A549 (cell line): ENCODE measurements at regions not wholly inside any gene's neighbourhood (a gene's known extent, or its start where the extent isn't known, plus 50 kb on each side); places are given as distances from the start of the nearest gene placed in this dataset.

Experiments used
- ATAC-seq, 2 experiments: fragments of 200-7000 bp in 1 of 2; fragments of >200 bp in 1 of 2; cut with Nextera tagmentation in 1 of 2; cut with Tn5 transposase in 1 of 2; 3 replicates each; pipeline versions ENCODE4 v1.8.0 to v1.9.1; 2018 to 2020; ENCODE audit warnings: mild to moderate bottlenecking in 1 of 2, moderate library complexity in 1 of 2
- CTCF ChIA-PET: fragments of 300-600 bp; sonication (Branson Sonifier 250); formaldehyde crosslinking; extraction: SDS; loops from one replicate; lab custom pipeline; 2021; ENCODE audit warnings: antibody characterized with exemption, inconsistent platforms; lab: Yijun Ruan, JAX
- POLR2A ChIA-PET: fragments of 350-600 bp; formaldehyde crosslinking; extraction: SDS; loops from one replicate; lab custom pipeline; 2021; ENCODE audit warnings: antibody characterized with exemption, inconsistent platforms; lab: Yijun Ruan, JAX
- DNase-seq, 2 experiments: peaks; one replicate each; pipeline versions ENCODE4 v3.0.0 to v3.0.0-alpha.2; 2011 to 2016; ENCODE audit warnings: low read depth in 1 of 2, low spot score in 1 of 2
- FAIRE-seq: peaks from 2 replicates; lab custom pipeline; 2011; peaks lifted over from hg19 to GRCh38; lab: Jason Lieb, UNC
- H3K27ac ChIP-seq, 2 experiments: fragments of >200 bp; sonication (Bioruptor Twin); formaldehyde crosslinking; 3 replicates each; pipeline ENCODE4 v1.5.1; 2016 to 2017
- H3K4me1 ChIP-seq: fragments of >200 bp; sonication (Bioruptor Twin); formaldehyde crosslinking; 3 replicates; pipeline ENCODE4 v1.6.1; 2016
- H3K4me2 ChIP-seq: fragments of >200 bp; sonication (Bioruptor Twin); formaldehyde crosslinking; 3 replicates; pipeline ENCODE4 v1.6.1; 2016
- H3K4me3 ChIP-seq: fragments of >200 bp; sonication (Bioruptor Twin); formaldehyde crosslinking; 3 replicates; pipeline ENCODE4 v1.5.1; 2016
- H3K9me3 ChIP-seq: fragments of >200 bp; sonication (Bioruptor Twin); formaldehyde crosslinking; 3 replicates; pipeline ENCODE4 v1.6.1; 2016
- ATOH8 ChIP-seq: fragments of 250-450 bp; sonication (Bioruptor Pico); IDR thresholded peaks from 2 replicates; pipeline ENCODE4 v1.5.0; 2020; ENCODE audit warnings: low read depth, mild to moderate bottlenecking, moderate library complexity
- BCL3 ChIP-seq: fragments of >200 bp; sonication (Bioruptor Twin); formaldehyde crosslinking; IDR thresholded peaks from 3 replicates; pipeline ENCODE4 v1.6.1; 2016
- CEBPB ChIP-seq, 2 experiments: fragments of >200 bp in 1 of 2; sonication (Bioruptor Twin) in 1 of 2; formaldehyde crosslinking in 1 of 2; IDR thresholded peaks; 2 replicates each; pipeline ENCODE4 v1.6.1; 2012 to 2016
- CHD4 ChIP-seq: fragments of 200-600 bp; sonication (generic); IDR thresholded peaks from 2 replicates; pipeline ENCODE4 v1.6.1; 2016; ENCODE audit warnings: antibody characterized with exemption, mild to moderate bottlenecking, borderline replicate concordance
- ELK1 ChIP-seq: fragments of 150-350 bp; IDR thresholded peaks from 2 replicates; pipeline ENCODE4 v1.6.1; 2014; ENCODE audit warnings: low read depth, mild to moderate bottlenecking, low read length
- FOSB ChIP-seq: fragments of 250-450 bp; sonication (Bioruptor Pico); IDR thresholded peaks from 2 replicates; pipeline ENCODE4 v1.5.0; 2020; ENCODE audit warnings: mild to moderate bottlenecking, moderate library complexity
- HOXB13 ChIP-seq: fragments of 250-450 bp; sonication (Bioruptor Pico); IDR thresholded peaks from 2 replicates; pipeline ENCODE4 v1.5.0; 2020; ENCODE audit warnings: low read depth, mild to moderate bottlenecking, moderate library complexity
- HOXB5 ChIP-seq: fragments of 250-450 bp; sonication (Bioruptor Pico); IDR thresholded peaks from 2 replicates; pipeline ENCODE4 v1.5.0; 2020; ENCODE audit warnings: mild to moderate bottlenecking, moderate library complexity
- JUNB ChIP-seq: fragments of >200 bp; sonication (Bioruptor Twin); formaldehyde crosslinking; IDR thresholded peaks from 2 replicates; pipeline ENCODE4 v1.6.1; 2016
- MAFK ChIP-seq: fragments of 450-650 bp; IDR thresholded peaks from 2 replicates; pipeline ENCODE4 v1.6.1; 2014; ENCODE audit not compliant: partially characterized antibody
- MYC ChIP-seq: IDR thresholded peaks from 2 replicates; pipeline ENCODE4 v1.6.1; 2012; ENCODE audit warnings: mild to moderate bottlenecking, inconsistent platforms, low read length, improper control_type of control experiment, borderline replicate concordance
- NFE2L2 ChIP-seq: fragments of 150-350 bp; conservative IDR thresholded peaks from 2 replicates; pipeline ENCODE4 v1.6.1; 2014; ENCODE audit warnings: low read length
- NPAS2 ChIP-seq: fragments of 250-450 bp; sonication (Bioruptor Pico); IDR thresholded peaks from 2 replicates; pipeline ENCODE4 v1.8.0; 2022; ENCODE audit warnings: mild to moderate bottlenecking, moderate library complexity, borderline replicate concordance
- NR3C1 ChIP-seq: fragments of >200 bp; sonication (Bioruptor Twin); formaldehyde crosslinking; IDR thresholded peaks from 3 replicates; pipeline ENCODE4 v1.6.1; 2017
- POLR2AphosphoS2 ChIP-seq: conservative IDR thresholded peaks from 2 replicates; pipeline ENCODE4 v1.6.1; 2012; ENCODE audit warnings: low read length, improper control_type of control experiment, inconsistent platforms
- RAD21 ChIP-seq, 2 experiments: fragments of >200 bp in 1 of 2; sonication (Bioruptor Twin) in 1 of 2; formaldehyde crosslinking in 1 of 2; IDR thresholded peaks in 1 of 2; conservative IDR thresholded peaks in 1 of 2; 2 replicates in 1 of 2; 3 replicates in 1 of 2; pipeline ENCODE4 v1.6.1; 2012 to 2018; ENCODE audit warnings: inconsistent platforms in 1 of 2
- RFX5 ChIP-seq: fragments of 450-650 bp; IDR thresholded peaks from 2 replicates; pipeline ENCODE4 v1.7.1; 2014; ENCODE audit warnings: antibody characterized with exemption, mild to moderate bottlenecking, moderate library complexity
- RNF2 ChIP-seq: fragments of 200-600 bp; sonication (generic); IDR thresholded peaks from 2 replicates; pipeline ENCODE4 v1.6.1; 2016; ENCODE audit warnings: low read depth, mild to moderate bottlenecking, antibody characterized with exemption, moderate library complexity, borderline replicate concordance
- TFCP2L1 ChIP-seq: fragments of 250-450 bp; sonication (Bioruptor Pico); IDR thresholded peaks from 2 replicates; pipeline ENCODE4 v1.5.0; 2021; ENCODE audit warnings: mild to moderate bottlenecking
- TP53 ChIP-seq: fragments of 250-450 bp; sonication (Bioruptor Pico); IDR thresholded peaks from 2 replicates; pipeline ENCODE4 v1.5.0; 2021; ENCODE audit warnings: mild to moderate bottlenecking, moderate library complexity
- ZC3H11A ChIP-seq: fragments of 450-650 bp; IDR thresholded peaks from 2 replicates; pipeline ENCODE4 v1.6.1; 2014; ENCODE audit warnings: antibody characterized with exemption, mild to moderate bottlenecking
- ZFP36 ChIP-seq: fragments of 450-650 bp; IDR thresholded peaks from 2 replicates; pipeline ENCODE4 v1.6.1; 2014; ENCODE audit warnings: borderline replicate concordance; ENCODE audit not compliant: partially characterized antibody
- ZSCAN20 ChIP-seq: fragments of 250-450 bp; sonication (Bioruptor Pico); IDR thresholded peaks from 2 replicates; pipeline ENCODE4 v1.8.0; 2022; ENCODE audit warnings: mild to moderate bottlenecking, moderate library complexity
- WGBS: methylation state at CpG from one replicate; pipeline ENCODE4 v1.1.6; 2017; ENCODE audit errors: missing lambda C conversion rate; 5-methylcytosine and 5-hydroxymethylcytosine counted together
- TF ChIP-seq, protein P1 (sequence below): fragments of 200-600 bp; sonication (generic); IDR thresholded peaks from 2 replicates; pipeline ENCODE4 v1.6.1; 2016; ENCODE audit warnings: antibody characterized with exemption, mild to moderate bottlenecking, moderate library complexity

DNA sequence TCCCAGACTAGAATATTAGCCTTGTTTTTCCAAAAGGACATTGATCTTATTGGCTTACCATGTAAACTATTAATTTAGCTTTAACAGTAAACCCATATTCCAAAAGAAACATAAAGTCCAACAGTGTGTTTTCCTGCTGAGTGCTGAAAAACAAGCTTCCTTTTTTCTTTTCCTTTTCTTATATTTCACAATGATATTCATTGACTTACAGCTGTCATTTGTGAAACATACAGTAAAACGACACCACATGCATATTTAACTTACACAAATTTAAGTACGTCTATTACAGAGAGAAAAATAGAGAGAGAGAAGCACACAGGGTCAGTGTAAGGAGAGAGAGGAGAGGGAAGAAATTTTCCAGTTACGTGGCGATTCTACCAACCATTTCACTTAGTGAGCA, 543.9 kb upstream of the JARID2 start:
- no peak overlapping the region for H3K4me3 ChIP-seq
- no peak overlapping the region for H3K27ac ChIP-seq
- FAIRE-seq = no peak
- 76% methylated on average over 4 of the region's 4 CpGs for WGBS
- ChIA-PET POLR2A (no interaction called here), CTCF (interaction anchor here (0.6 kb wide), 1 partner anchor 139 kb away, joined by 3 read pairs; no protein-coding TSS in a partner anchor)
- H3K4me1 ChIP-seq = 0 out of 3 replicates have a peak, but pooled peaks cover 4% of the 10 kb centered on the region
- ATAC-seq = no peak
- TF ChIP-seq HOXB5 (CRISPR knock-in tag) (no peak), ZSCAN20 (CRISPR knock-in tag) (no peak), FOSB (CRISPR knock-in tag) (no peak)
- H3K9me3 ChIP-seq = no peaks in the 10 kb centered on the region; the same call in 2 of the 3 replicates
- H3K4me2 ChIP-seq = no peak overlapping the region
- no peak for DNase-seq

- Histone ChIP-seq H3K4me2 (no peak overlapping the region), H3K4me3 (no peak overlapping the region), H3K27ac (no peak overlapping the region), H3K9me3 (no peaks in the 10 kb centered on the region; the same call in 2 of the 3 replicates), H3K4me1 (0 out of 3 replicates have a peak, but pooled peaks cover 4% of the 10 kb centered on the region)
- CTCF ChIA-PET = no interaction called here
- DNase-seq (no peak), ATAC-seq (no peak), FAIRE-seq (no peak)
- WGBS = 71% methylated on average over 5 of the region's 5 CpGs
- POLR2A ChIA-PET = no interaction called here
- TF ChIP-seq NFE2L2 (no peak), TP53 (CRISPR knock-in tag) (no peak), BCL3 (no peak), ZFP36 (no peak), MYC (no peak), RAD21 (conservative IDR thresholded peaks at IDR 0.05 in 1 of 2, IDR thresholded peaks at IDR 0.05 in 1 of 2) (no peak), POLR2AphosphoS2 (no peak), RNF2 (no peak), ELK1 (no peak), HOXB13 (CRISPR knock-in tag) (no peak), RFX5 (no peak), CEBPB (IDR thresholded peaks at IDR 0.05) (no peak)
- TF ChIP-seq, protein P1, sequence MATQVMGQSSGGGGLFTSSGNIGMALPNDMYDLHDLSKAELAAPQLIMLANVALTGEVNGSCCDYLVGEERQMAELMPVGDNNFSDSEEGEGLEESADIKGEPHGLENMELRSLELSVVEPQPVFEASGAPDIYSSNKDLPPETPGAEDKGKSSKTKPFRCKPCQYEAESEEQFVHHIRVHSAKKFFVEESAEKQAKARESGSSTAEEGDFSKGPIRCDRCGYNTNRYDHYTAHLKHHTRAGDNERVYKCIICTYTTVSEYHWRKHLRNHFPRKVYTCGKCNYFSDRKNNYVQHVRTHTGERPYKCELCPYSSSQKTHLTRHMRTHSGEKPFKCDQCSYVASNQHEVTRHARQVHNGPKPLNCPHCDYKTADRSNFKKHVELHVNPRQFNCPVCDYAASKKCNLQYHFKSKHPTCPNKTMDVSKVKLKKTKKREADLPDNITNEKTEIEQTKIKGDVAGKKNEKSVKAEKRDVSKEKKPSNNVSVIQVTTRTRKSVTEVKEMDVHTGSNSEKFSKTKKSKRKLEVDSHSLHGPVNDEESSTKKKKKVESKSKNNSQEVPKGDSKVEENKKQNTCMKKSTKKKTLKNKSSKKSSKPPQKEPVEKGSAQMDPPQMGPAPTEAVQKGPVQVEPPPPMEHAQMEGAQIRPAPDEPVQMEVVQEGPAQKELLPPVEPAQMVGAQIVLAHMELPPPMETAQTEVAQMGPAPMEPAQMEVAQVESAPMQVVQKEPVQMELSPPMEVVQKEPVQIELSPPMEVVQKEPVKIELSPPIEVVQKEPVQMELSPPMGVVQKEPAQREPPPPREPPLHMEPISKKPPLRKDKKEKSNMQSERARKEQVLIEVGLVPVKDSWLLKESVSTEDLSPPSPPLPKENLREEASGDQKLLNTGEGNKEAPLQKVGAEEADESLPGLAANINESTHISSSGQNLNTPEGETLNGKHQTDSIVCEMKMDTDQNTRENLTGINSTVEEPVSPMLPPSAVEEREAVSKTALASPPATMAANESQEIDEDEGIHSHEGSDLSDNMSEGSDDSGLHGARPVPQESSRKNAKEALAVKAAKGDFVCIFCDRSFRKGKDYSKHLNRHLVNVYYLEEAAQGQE = no peak
Observed at GRCh38 chr6:14702678-14703077, 543.2 kb upstream of the JARID2 start.

DNA sequence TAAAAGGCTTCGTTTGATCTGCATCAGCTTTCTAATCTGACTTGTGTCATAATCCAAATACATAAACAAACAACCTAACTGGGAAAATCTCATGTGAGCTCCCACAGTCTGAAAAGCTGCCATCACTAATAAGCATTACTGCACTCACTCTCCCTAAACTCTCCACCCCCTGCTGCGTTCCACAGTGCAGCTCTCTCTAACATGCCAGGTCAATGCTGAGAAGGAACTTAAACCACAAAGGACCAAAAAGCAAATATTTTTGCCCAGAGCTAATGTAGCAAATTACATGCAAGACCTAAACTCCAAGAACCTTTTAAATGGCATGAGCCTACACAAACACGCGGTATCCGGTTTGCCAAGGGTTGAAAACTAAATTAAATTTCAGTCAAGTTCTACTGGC, 542.3 kb upstream of the JARID2 start:
- POLR2A ChIA-PET = no interaction called here
- no peak for FAIRE-seq
- H3K4me1 ChIP-seq = 0 out of 3 replicates have a peak, but pooled peaks cover 4% of the 10 kb centered on the region
- H3K4me2 ChIP-seq = no peak overlapping the region
- no peak for DNase-seq
- H3K9me3 ChIP-seq = no peaks in the 10 kb centered on the region; the same call in 2 of the 3 replicates
- 92% methylated on average over 5 of the region's 5 CpGs for WGBS
- CTCF ChIA-PET = interaction anchor here (1.2 kb wide), 1 partner anchor 10 kb away, joined by 3 read pairs; no protein-coding TSS in a partner anchor
- no peak overlapping the region for H3K4me3 ChIP-seq
- H3K27ac ChIP-seq = no peak overlapping the region
- no peak for ATAC-seq
- TF ChIP-seq, protein P1 = no peak
- TF ChIP-seq JUNB = no peak
- no peak for TF ChIP-seq CHD4
- no peak for TF ChIP-seq NPAS2
- no peak for TF ChIP-seq ATOH8 (CRISPR knock-in tag)
- no peak for TF ChIP-seq NR3C1
- TF ChIP-seq MAFK = no peak
- no peak for TF ChIP-seq ZC3H11A
- no peak for TF ChIP-seq TFCP2L1 (CRISPR knock-in tag)
